ENCODE measurements at regions not wholly inside any gene's neighbourhood (a gene's known extent, or its start where the extent isn't known, plus 50 kb on each side); places are given as distances from the start of the nearest gene placed in this dataset.
"Not testable (repeated sequence)": the region's sequence is repeated elsewhere in the genome, so short reads cannot be mapped to it uniquely, and the experiment has no call there.

DNA sequence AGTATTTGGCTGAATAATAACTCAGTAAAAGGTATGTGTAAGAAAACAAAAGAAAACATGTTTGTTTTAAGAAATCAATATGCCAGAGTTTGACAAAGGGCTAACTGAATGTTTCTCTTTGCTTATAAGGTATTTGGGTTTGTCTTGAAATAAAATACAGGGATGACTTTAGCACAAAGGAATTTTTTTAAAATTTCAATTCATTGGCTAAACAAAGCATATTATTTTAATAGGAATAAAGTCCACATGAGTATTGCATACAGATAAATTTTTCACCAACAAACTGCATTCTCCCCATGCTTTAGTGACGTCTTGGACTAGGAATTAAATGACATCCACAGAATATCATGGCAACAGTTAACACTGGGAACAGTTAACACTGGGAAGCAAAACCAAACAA lies 480.0 kb upstream of the JAG1 start:
- no peak for DNase-seq

GRCh38 chr20:11155156-11155756 lies 481.5 kb upstream of the JAG1 start:
- DNase-seq: no peak

DNA sequence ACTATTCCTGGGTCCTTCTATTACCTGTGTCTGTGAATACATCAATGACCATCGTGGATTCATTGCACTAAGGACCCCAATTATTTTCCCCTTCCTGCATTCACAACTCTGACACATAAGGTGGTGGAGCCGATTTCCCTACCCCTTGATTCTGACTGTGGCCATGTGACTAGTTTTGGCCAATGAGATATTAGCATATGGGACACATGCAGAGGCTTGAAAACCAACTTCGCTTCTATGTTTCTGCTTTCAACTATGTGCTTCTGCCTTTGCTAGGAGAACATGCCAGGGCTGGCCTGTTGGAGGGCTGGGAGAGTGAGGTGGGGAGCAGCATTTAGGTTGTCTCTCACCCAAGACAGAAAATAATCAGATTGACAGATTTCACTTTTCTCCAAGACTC lies 483.1 kb upstream of the JAG1 start:
- DNase-seq: no peak

GRCh38 chr20:11158146-11158545 lies 484.3 kb upstream of the JAG1 start:
- DNase-seq: no peak

- no peak for DNase-seq
Observed at GRCh38 chr20:11158589-11158988, 484.8 kb upstream of the JAG1 start.

DNA sequence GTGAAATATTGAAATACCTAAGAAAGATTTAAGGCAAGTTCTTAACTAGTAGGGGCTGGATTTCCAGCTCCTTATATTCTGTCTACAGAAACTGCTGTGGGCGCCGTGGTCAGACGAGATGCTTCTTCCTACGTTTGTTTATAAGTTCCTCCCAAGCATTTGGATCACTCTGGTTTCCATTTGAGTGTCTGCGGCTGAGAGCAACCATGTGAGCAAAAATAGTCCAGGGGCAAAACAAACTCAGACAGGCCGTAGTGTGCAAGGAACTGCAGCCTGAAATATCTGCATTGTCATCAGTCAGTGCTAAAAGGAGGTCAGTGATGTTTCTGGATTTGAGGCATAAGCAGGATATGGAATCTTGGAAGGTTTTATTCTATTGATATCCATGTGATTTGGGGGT lies 485.9 kb upstream of the JAG1 start:
- no peak for DNase-seq

DNA sequence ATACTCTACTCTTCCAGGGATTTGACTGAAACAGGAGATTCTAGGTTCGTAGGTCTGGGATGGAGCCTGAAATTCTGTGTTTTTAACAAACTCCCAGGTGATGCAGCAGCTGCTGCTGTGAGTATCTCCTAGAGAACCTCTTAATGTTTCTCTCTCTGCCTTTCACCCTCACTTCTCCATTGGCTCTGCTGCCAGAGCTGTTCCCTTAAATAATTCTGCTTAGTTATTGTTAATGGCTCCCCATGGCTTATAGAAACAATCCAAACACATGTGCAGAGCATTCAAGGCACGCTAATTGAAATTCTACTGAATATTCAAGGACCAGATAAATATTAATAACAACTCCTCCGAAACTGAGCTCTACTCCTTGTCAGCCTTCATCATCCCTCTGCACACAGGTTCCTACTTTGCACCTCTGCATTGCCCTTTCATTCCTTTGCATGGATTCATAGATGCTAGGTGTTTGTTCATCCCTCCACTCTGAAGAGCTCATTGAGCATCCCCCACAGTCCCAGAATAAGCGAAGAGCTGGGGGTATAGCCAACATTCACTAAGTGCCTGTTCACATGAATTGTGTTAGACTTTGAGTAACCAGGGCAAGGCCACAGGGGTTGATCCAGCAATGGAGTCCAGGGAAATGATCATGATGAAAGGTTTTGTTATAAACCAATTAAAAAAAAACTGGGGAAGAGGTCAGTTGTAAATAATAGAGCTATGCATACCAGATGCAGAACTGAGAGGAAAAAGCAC lies 488.4 kb upstream of the JAG1 start:
- no peak for DNase-seq

DNA sequence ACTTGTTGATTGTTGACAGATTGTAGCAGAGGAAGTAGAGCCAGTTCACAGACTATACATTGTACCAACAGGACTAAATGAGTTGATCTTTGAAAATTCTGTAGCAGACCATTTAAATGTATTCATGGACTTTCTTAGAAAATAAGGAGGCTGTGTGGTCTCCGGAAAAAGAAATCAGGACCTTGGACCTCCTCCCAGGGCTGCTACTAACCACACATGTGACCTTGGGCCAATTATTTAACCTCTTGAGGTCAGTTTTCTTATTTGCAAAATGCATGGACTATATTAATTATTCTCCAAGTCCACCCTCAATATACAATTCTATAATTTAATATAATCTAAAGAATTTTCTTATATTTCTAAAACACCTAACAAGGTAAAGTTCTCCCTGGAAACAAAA lies 492.0 kb upstream of the JAG1 start:
- DNase-seq: no peak

DNA sequence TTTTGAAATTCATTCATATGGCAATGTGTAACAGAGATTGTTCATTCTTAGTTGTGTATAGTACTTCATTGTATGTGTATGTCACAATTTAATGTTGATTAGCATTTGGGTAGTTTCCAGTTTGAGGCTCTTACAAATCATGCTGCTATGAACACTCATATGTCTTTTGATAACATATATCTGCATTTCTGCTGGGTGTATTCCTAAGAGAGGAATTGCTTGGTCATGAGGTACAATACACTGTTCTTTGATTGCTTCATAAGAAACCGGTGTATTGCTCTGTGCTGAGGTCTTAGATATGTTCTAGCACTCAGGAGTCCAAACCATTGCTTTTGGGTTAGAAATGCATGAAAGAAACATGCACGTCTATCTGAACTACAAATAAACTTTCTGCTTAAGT lies 492.9 kb upstream of the JAG1 start:
- no peak for DNase-seq

GRCh38 chr20:11168026-11168425 lies 494.2 kb upstream of the JAG1 start:
- DNase-seq: no peak

DNA sequence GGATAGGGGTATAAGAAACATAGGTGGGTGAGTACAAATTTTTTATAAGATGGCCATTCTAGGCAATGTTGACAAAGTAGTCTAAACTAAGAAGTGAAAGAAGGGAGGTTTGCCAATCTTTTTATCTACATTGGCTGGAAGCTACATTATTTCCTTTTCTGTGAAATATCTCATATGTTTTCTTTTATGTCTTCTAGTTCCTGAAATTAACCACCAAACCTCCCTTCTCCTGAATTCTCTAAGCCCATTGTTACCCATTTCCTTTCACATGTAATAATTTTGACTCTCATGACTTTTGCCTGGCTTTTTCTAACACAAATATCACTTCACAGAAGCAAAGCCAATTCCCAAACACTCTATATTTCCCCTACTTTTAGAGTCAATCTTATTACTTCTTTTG lies 496.2 kb upstream of the JAG1 start:
- DNase-seq: no peak

- DNase-seq: no peak
Observed at GRCh38 chr20:11170565-11170964, 496.8 kb upstream of the JAG1 start.

GRCh38 chr20:11172881-11173280 lies 499.1 kb upstream of the JAG1 start:
- no peak for DNase-seq

DNA sequence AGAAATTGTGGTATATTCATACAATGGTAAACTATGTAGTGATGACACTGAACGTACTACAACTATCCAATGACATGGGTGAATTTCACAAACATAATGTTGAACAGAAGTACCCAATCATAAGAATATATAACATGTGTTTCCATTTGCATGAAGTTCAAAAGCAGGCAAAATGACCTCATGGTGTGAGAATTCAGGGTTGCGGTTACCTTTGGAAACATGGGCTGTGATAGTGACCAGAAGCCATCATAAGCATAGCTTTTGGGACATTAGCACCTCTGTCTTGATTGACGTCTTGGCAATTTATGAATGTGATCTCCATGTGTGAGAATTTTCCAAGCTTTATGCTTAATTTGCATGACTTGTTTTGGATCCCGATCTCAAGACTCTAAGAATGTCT lies 500.1 kb upstream of the JAG1 start:
- no peak for DNase-seq

GRCh38 chr20:11174861-11175260 lies 501.1 kb upstream of the JAG1 start:
- no peak for DNase-seq

DNA sequence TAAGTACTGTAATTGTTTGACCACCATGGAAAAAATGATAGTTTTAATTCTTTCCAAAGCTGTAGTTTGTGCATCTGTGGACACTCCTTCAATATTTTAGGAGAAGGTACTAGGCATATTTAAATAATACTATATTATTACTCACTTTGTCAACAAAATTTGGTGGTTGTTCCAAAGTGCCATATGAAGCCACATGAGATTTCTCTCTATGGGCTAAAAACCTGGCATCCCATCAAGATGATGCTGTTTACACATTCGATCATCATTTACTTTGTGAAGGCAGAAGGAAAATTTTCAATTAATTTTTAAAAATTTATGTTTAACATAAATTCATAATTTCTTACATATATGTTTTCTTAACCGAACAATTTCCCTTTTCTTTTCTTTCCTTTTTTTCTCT lies 502.6 kb upstream of the JAG1 start:
- DNase-seq: no peak

DNA sequence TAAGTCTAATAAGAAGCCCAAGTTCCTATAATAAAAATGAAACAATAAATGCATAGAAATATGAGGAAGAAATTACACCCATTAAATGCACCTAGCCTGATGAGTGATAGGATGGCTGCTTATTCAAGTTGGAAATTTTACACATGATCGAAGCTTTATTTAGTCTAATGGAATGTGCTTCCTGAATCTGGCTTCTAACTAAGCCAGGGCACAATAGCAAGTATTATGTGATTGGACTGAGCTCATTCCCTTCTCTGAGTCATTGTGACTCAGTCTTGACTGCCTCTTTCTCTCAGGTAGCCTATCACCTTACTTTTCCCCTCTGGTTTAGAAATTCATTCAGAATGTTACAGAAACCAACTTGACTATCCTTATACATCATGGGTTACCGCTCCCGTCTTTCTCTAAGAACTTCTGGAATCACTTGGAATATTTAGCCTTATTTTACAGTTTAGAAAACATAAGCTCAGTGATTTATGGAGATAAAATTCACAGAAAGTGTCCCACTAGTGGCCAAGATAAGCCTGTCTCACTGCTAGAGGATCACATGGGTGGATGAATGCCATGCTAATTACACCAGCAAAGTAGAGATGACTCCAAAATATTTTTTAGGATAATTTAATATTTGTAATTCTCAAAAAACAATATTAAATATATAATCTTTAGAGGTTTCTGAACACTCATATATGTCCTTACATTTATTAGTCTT lies 505.3 kb upstream of the JAG1 start:
- DNase-seq: no peak

DNA sequence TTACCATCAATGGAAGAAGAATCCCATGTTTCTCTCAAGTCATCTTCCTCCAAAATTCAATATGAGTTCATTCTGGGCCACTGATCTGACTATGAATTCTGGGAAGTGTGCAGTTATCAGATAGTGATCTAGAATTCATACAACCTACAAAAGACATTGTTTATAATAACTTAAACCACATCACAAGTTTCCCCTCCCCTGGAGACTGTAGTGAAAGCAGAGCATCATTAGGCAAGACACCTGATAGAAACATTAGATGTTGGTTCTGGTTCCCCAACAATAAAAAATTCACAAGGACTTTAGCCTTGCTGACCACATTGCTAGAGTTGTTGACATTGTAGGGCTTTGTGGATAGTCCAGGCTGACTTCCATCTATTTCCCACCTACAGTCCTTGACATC lies 506.4 kb upstream of the JAG1 start:
- no peak for DNase-seq

DNA sequence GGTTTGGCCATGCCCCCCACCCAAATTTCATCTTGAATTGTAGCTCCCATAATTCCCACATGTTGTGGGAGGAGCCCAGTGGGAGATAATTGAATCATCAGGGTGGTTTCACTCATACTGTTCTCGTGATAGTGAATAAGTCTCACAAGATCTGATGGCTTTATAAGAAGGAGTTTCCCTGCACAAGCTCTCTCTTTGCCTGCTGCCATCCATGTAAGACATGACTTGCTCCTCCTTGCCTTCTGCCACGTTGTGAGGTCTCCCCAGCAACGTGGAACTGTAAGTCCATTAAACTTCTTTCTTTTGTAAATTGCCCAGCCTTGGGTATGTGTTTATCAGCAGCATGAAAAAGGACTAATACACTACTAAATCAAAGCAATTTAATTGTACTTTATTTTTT lies 507.3 kb upstream of the JAG1 start:
- not testable (repeated sequence) for DNase-seq

DNA sequence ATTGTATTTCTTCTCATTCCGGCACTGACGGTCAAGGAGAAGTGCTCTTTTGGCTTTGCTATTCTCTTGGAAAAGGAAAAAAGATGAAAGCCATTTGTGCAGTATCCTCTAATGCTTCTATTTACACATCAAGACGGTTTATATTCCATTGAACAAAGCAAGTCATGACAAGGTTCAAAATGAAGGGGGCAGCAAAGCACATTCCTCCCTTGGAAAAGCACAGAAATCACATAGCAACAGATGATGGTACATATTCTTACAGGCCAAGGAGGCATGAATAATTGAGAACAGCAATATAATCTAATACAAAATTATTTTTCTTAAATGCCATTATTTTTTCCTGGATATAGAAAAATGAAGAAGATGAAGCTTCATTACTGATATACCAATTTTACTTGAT lies 508.2 kb upstream of the JAG1 start:
- no peak for DNase-seq

DNA sequence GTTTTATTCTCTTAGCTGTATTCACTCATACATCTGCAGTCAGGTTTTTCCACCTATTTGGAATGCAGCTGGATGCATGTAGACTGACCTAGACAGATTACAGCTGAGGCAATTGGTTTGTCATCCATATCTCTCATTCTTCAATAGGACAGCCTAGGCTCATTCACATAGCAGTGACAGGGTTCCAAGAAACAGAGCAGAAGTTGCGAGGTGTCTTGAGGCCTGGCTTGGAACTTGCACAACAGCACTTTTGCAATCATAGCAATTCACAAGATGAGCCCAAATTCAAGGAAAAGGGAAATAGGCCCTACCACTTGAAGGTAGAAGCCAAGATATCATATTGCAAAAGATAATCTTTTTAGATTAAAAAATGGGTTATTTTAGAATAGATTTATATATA lies 508.9 kb upstream of the JAG1 start:
- no peak for DNase-seq

DNA sequence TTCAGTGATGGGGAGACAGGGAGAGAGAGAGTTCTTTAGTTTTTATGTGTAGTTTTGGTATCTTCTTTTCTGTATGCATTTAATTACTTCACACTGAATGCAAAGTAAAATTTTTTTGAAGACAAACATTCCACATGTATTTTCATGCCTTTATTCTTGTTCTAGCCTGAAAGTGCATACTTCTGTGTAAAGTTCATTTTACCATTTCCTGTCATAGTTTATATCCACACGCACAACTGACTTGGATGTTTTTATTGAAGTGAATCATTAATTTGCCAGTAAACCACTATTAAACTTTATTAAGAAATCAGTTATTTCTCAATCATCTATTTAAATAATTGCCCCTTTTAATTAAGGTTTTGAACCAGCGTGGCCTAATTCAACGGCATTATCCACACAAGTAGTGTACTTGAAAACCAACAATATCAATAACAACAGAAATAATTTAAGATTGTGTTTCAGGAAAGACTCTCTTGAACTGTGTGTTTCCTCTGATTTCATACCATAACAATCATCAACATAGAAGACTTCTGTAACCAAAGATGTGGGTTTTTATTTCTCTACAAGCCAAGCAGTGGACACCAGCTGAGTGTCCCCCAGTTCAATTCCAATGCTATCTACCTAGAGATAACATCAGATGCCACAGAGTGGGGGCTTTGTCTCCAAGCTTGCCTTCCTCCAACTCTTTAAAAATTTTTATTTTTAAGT lies 512.7 kb upstream of the JAG1 start:
- no peak for DNase-seq

GRCh38 chr20:11188843-11189603 lies 515.2 kb upstream of the JAG1 start:
- no peak for DNase-seq

All from stimulated activated CD4-positive, alpha-beta T cell treated with anti-CD3 and anti-CD28 coated beads, Interleukin-4, amount 100 ng/mL, for 4 hours (primary cell).